Vagina (tissue), 2 donors: ENCODE measurements at regions not wholly inside any gene's neighbourhood (a gene's known extent, or its start where the extent isn't known, plus 50 kb on each side); places are given as distances from the start of the nearest gene placed in this dataset.
"Not testable (repeated sequence)": the region's sequence is repeated elsewhere in the genome, so short reads cannot be mapped to it uniquely, and the experiment has no call there.

Experiments
- POLR2A ChIP-seq, 2 donors: fragments of 450-650 bp; IDR thresholded peaks; one replicate each; pipeline ENCODE4 v1.6.1; 2017; ENCODE audit warnings: antibody characterized with exemption in 2 of 2, mild to moderate bottlenecking in 2 of 2, moderate library complexity in 2 of 2
- POLR2AphosphoS5 ChIP-seq, 2 donors: sonication (generic); formaldehyde crosslinking; IDR thresholded peaks; one replicate each; pipeline ENCODE4 v1.9.0; 2017; ENCODE audit warnings: antibody characterized with exemption in 2 of 2, mild to moderate bottlenecking in 2 of 2, low read depth in 1 of 2; ENCODE audit not compliant: insufficient read depth in 1 of 2
- TF ChIP-seq, protein P1 (sequence below), 3 experiments: fragments of 450-650 bp in 2 of 3; fragments of 200-600 bp in 1 of 3; sonication (generic) in 1 of 3; IDR thresholded peaks; one replicate each; pipeline ENCODE4 v1.5.1; 2017 to 2019; ENCODE audit warnings: antibody characterized with exemption in 3 of 3, mild to moderate bottlenecking in 2 of 3, moderate library complexity in 2 of 3

DNA sequence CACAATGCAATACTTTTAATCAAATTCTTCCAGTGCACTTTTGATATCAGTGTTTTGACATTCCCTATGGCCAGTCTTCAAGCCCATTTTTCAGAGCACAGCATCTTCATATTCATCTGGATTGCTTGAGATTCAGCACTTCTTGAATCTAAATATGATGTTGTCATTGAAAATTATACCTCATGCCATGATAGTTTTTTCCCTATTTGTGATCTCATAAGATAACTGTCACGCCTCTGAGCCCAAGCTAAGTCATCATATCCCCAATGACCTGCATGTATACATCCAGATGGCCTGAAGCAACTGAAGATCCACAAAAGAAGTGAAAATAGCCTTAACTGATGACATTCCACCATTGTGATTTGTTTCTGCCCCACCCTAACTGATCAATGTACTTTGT, 117.6 kb upstream of the F3 start:
- TF ChIP-seq, protein P1, sequence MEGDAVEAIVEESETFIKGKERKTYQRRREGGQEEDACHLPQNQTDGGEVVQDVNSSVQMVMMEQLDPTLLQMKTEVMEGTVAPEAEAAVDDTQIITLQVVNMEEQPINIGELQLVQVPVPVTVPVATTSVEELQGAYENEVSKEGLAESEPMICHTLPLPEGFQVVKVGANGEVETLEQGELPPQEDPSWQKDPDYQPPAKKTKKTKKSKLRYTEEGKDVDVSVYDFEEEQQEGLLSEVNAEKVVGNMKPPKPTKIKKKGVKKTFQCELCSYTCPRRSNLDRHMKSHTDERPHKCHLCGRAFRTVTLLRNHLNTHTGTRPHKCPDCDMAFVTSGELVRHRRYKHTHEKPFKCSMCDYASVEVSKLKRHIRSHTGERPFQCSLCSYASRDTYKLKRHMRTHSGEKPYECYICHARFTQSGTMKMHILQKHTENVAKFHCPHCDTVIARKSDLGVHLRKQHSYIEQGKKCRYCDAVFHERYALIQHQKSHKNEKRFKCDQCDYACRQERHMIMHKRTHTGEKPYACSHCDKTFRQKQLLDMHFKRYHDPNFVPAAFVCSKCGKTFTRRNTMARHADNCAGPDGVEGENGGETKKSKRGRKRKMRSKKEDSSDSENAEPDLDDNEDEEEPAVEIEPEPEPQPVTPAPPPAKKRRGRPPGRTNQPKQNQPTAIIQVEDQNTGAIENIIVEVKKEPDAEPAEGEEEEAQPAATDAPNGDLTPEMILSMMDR (IDR thresholded peaks at IDR 0.05) = not testable (repeated sequence)
- TF ChIP-seq POLR2AphosphoS5 (IDR thresholded peaks at IDR 0.05; ENCODE audit: insufficient read depth in 1 of 2, low read depth in 1 of 2); POLR2A (IDR thresholded peaks at IDR 0.05): not testable (repeated sequence)
